Neutrophil (primary cell): ENCODE measurements at regions not wholly inside any gene's neighbourhood (a gene's known extent, or its start where the extent isn't known, plus 50 kb on each side); places are given as distances from the start of the nearest gene placed in this dataset.

ENCODE experiments used
- H3K27ac ChIP-seq: fragments of 200-600 bp; sonication (generic); 2 replicates; pipeline ENCODE4 v1.5.1; 2016; ENCODE audit warnings: mild to moderate bottlenecking, moderate library complexity
- H3K27me3 ChIP-seq: fragments of 200-600 bp; sonication (generic); 2 replicates; pipeline ENCODE4 v1.6.0; 2016; ENCODE audit warnings: mild to moderate bottlenecking
- H3K36me3 ChIP-seq: fragments of 200-600 bp; sonication (generic); 2 replicates; pipeline ENCODE4 v1.5.1; 2017
- H3K4me1 ChIP-seq, 2 experiments: fragments of 200-600 bp in 1 of 2; sonication (generic) in 1 of 2; 1 replicate in 1 of 2; 2 replicates in 1 of 2; pipeline versions ENCODE4 v1.5.1 to v1.6.1; 2013 to 2016; ENCODE audit warnings: low read depth in 1 of 2, low read length in 1 of 2, mild to moderate bottlenecking in 1 of 2, moderate library complexity in 1 of 2; ENCODE audit not compliant: control insufficient read depth in 1 of 2, insufficient read depth in 1 of 2
- H3K4me3 ChIP-seq, 2 experiments: fragments of 200-600 bp in 1 of 2; sonication (generic) in 1 of 2; 1 replicate in 1 of 2; 2 replicates in 1 of 2; pipeline ENCODE4 v1.5.1; 2013 to 2016; ENCODE audit warnings: low read depth in 1 of 2, low read length in 1 of 2, mild to moderate bottlenecking in 1 of 2, moderate library complexity in 1 of 2
- H3K9me3 ChIP-seq: fragments of 200-600 bp; sonication (generic); 2 replicates; pipeline ENCODE4 v1.5.1; 2016
- TF ChIP-seq, protein P1 (sequence below): fragments of 200-600 bp; sonication (generic); IDR thresholded peaks from 2 replicates; pipeline ENCODE4 v1.5.1; 2016; ENCODE audit warnings: antibody characterized with exemption

DNA sequence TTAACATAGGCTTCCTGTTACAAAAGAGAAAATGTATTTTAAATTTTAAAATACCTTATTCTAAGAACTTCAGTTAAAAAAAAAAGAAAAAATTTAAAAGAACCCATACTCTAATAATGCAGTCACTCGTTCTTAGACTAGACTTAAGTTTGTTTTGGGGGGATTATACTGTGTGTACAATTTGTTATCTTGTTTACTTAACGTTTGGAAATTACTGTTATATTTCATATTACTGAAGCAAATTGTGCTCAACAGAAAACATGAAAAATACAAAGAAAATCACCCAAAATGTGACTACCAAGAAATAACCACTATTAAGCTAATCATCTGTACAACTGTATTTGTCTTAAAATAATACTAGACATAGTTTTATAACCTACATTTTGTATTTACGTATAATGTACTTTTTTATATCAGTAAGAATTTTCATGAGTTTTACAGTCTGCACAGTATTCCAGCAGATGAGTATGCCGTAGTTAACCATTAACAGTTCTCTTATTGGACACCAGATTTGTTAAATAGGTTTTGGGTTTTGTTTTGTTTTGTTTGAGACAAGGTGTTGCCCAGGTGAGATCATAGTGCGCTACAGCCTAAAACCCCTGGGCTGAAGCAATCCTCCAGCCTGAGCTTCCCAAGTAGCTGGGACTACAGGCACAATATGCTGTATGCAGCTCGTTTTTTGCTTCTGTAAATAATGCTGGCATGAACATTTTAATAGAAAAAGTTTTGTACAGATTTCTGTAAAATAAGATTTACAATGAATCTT is 88.8 kb upstream of the CHD2 start:
- no peaks in the 10 kb centered on the region for H3K9me3 ChIP-seq
- H3K4me3 ChIP-seq, result peak overlapping the region; percentile 69 to 70
- H3K36me3 ChIP-seq, result no peaks in the 10 kb centered on the region
- TF ChIP-seq, protein P1, sequence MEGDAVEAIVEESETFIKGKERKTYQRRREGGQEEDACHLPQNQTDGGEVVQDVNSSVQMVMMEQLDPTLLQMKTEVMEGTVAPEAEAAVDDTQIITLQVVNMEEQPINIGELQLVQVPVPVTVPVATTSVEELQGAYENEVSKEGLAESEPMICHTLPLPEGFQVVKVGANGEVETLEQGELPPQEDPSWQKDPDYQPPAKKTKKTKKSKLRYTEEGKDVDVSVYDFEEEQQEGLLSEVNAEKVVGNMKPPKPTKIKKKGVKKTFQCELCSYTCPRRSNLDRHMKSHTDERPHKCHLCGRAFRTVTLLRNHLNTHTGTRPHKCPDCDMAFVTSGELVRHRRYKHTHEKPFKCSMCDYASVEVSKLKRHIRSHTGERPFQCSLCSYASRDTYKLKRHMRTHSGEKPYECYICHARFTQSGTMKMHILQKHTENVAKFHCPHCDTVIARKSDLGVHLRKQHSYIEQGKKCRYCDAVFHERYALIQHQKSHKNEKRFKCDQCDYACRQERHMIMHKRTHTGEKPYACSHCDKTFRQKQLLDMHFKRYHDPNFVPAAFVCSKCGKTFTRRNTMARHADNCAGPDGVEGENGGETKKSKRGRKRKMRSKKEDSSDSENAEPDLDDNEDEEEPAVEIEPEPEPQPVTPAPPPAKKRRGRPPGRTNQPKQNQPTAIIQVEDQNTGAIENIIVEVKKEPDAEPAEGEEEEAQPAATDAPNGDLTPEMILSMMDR, result no peak
- H3K27ac ChIP-seq, result peak overlapping the region; percentile 99
- H3K4me1 ChIP-seq, result peaks cover 33 to 42% of the 10 kb centered on the region in 2 experiments
- H3K27me3 ChIP-seq, result no peaks in the 10 kb centered on the region

DNA sequence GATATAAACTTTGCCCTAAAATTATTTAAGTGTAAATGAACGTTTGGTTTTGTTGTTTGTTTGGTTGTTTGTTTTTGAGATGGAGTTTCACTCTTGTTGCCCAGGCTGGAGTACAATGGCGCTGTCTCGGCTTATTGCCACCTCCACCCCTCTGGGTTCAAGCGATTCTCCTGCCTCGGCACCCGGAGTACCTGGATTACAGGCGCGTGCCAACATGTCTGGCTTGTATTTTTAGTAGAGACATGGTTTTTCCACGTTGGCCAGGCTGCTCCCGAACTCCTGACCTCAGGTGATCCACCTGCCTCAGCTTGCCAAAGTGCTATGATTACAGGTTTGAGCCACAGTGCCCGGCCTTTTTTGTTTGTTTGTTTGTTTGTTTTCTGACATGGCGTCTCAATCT is 87.9 kb upstream of the CHD2 start:
- Histone ChIP-seq H3K4me3 (no peak overlapping the region), H3K4me1 (peaks cover 24 to 33% of the 10 kb centered on the region in 2 experiments), H3K27me3 (no peaks in the 10 kb centered on the region), H3K36me3 (no peaks in the 10 kb centered on the region), H3K27ac (no peak overlapping the region), H3K9me3 (no peaks in the 10 kb centered on the region)
- TF ChIP-seq, protein P1, result no peak

DNA sequence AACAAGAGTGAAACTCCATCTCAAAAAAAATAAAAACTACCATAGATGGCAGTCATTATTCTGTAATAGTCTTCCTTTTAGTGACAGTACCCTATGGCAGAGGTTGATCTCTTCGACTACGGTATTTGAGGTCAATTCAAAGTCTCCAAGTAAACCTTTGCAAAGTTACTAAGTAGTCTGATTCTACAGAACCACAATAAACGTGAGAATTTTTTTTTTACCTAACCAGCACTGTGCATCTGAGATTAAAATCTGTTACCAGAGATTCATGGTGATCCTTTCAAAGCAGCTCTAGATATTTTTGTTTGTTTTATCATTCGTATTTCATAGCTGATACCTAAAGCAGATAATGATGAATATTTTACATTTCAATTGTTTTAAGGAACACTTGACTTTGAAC is 86.6 kb upstream of the CHD2 start:
- no peak overlapping the region for H3K27ac ChIP-seq
- TF ChIP-seq, protein P1, result no peak
- no peak overlapping the region for H3K4me3 ChIP-seq
- H3K9me3 ChIP-seq, result no peaks in the 10 kb centered on the region
- no peaks in the 10 kb centered on the region for H3K27me3 ChIP-seq
- H3K36me3 ChIP-seq, result no peaks in the 10 kb centered on the region
- peaks cover 25 to 30% of the 10 kb centered on the region in 2 experiments for H3K4me1 ChIP-seq

DNA sequence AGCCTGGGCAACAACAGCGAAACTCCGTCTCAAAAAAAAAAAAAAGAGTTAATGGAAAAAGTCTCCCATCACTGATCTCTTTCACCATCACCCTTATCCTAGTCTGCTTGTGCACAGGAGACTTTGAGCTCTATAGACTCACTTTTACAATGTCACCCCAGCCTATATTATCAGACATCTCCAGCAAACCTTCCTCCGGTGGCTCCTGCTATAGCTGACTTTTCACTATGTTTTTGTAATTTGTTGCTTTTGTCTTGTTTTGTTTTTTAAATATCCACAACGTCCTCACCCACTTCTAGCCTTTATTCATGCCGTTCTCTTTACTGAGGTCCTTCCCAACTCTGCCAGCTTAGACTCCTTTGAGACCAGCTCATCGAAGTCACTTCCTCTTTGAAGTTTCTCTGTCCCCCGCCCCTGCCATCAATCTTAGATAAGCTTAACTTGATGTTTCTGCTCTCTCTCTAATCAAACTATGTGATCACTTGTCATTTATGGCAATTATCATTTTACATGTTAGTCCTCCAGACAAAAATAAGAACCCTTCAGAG is 82.7 kb upstream of the CHD2 start:
- H3K36me3 ChIP-seq, result no peaks in the 10 kb centered on the region
- H3K4me1 ChIP-seq, result peaks cover 25 to 30% of the 10 kb centered on the region in 2 experiments
- no peak overlapping the region for H3K4me3 ChIP-seq
- no peaks in the 10 kb centered on the region for H3K27me3 ChIP-seq
- peak overlapping the region; percentile 56 for H3K27ac ChIP-seq
- TF ChIP-seq, protein P1, result no peak
- H3K9me3 ChIP-seq, result no peaks in the 10 kb centered on the region

DNA sequence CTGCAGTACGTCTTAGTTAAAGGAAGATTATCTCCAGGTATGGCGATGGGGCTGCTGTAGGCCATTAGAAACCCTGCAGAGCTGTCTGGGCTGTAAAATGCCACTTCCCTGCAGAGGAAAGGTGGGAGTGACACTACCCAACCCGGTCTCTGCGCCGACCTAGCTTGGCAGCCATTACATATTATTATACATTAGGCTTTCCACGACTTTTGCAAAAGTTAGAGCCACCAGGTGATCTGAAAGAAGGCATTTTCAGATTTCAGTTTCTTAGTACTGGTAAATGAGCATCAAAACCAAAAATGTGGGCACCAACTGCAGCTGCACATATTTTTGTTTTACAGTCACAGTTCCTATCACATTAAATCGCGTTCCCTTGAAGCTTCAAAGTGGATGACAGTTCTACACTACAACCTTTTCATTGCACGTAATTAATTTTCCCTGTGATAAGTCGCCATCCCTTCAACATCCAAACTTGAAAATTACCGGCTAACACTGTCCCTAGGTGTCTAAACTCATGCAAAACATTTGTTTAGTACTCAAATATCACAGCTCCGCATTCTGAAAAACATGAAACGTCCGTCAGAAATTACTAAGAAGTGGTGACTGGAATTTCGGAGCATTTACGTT is 81.4 kb upstream of the CHD2 start:
- peaks cover 25 to 30% of the 10 kb centered on the region in 2 experiments for H3K4me1 ChIP-seq

More for the DNA sequence above, 81.4 kb upstream of the CHD2 start:
- Histone ChIP-seq H3K4me3 (no peak overlapping the region), H3K9me3 (no peaks in the 10 kb centered on the region), H3K27ac (peak overlapping the region; percentile 86), H3K36me3 (no peaks in the 10 kb centered on the region), H3K27me3 (no peaks in the 10 kb centered on the region)
- TF ChIP-seq, protein P1, result no peak
